Fibroblast of the aortic adventitia (primary cell): ENCODE measurements at regions not wholly inside any gene's neighbourhood (a gene's known extent, or its start where the extent isn't known, plus 50 kb on each side); places are given as distances from the start of the nearest gene placed in this dataset.

Experiments used
- DNase-seq: peaks from one replicate; pipeline ENCODE4 v3.0.0-alpha.2; 2010; ENCODE audit warnings: low read depth
- H3K4me3 ChIP-seq: 2 replicates; pipeline ENCODE4 v1.5.1; 2011; ENCODE audit warnings: low read depth, mild to moderate bottlenecking, control low read depth, low read length, moderate library complexity
- CTCF ChIP-seq: IDR thresholded peaks from 2 replicates; pipeline ENCODE4 v1.5.1; 2011; ENCODE audit warnings: mild to moderate bottlenecking, low read length, control low read depth, inconsistent platforms; ENCODE audit not compliant: insufficient read depth

- peak; percentile 72 for DNase-seq
- TF ChIP-seq CTCF = no peak
- no peak overlapping the region for H3K4me3 ChIP-seq
These were observed 195.8 kb downstream of the UQCRFS1 start for GRCh38 chr19:29016926-29017760.

- DNase-seq = no peak
- TF ChIP-seq CTCF = no peak
- no peak overlapping the region for H3K4me3 ChIP-seq
These were observed 196.6 kb downstream of the UQCRFS1 start for GRCh38 chr19:29016353-29016752.

GRCh38 chr19:29015569-29015968 is 197.4 kb downstream of the UQCRFS1 start:
- TF ChIP-seq CTCF = no peak
- no peak overlapping the region for H3K4me3 ChIP-seq
- no peak for DNase-seq

DNA sequence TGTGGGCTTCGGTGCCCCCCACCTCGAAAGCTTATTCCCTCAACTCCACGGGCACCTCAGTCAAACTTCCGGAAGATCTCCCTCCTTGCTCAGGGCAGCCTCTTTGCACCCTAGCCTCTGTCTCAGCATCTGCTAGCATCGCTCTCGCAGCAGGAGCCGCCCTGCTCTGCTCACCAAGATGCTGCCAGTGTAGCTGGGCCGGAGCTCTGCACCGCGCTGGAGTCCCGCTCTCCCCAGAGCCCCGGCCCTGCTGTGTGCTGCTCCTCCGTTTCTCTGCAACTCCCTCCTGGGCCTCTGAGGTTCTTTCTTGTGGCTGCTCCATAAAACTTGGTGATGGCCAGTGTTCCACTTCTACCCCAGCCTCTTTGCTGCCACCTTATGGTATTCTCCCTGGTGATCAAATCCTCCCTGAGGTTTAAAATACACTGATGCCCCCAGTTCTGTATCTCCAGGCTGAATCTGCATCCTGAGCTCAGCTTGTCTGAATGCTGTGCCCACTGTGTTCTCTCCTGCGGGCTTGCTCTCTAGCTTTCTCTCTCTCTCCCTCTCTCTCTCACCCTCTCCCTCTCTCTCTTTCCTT is 198.0 kb downstream of the UQCRFS1 start:
- H3K4me3 ChIP-seq = no peak overlapping the region
- no peak for DNase-seq
- TF ChIP-seq CTCF = peak; percentile 11

GRCh38 chr19:29013988-29014387 is 199.0 kb downstream of the UQCRFS1 start:
- no peak for TF ChIP-seq CTCF
- no peak for DNase-seq
- H3K4me3 ChIP-seq = no peak overlapping the region

- DNase-seq = no peak
- no peak overlapping the region for H3K4me3 ChIP-seq
- TF ChIP-seq CTCF = no peak
These were observed 199.6 kb downstream of the UQCRFS1 start for GRCh38 chr19:29013325-29013724.

DNA sequence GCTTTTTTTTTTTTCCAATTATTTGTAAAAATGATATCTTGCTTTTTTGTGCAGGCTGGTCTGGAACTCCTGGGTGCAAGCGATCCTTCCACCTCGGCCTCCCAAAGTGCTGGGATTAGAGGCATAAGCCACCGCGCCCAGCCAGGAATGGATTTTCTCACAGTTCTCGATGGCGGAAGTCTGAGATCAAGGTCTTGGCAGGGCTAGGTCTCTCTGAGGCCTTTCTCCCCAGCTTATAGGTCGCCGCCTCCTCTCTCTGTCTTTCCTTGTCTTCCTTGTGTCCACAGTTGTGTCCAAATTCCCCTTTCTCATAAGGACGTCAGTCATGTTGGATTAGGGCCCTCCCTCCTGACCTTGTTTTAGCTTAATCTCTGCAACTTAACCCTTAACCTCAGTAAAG is 200.5 kb downstream of the UQCRFS1 start:
- no peak overlapping the region for H3K4me3 ChIP-seq
- no peak for TF ChIP-seq CTCF
- DNase-seq = no peak
